NB4 (cell line): ENCODE measurements at regions not wholly inside any gene's neighbourhood (a gene's known extent, or its start where the extent isn't known, plus 50 kb on each side); places are given as distances from the start of the nearest gene placed in this dataset.

Source experiments
- DNase-seq: peaks from one replicate; pipeline ENCODE4 v3.0.0; 2010; ENCODE audit warnings: low read depth
- H3K4me3 ChIP-seq: one replicate; pipeline ENCODE4 v1.5.1; 2011; ENCODE audit warnings: mild to moderate bottlenecking, low read depth, low read length, moderate library complexity
- MYC ChIP-seq: IDR thresholded peaks from 2 replicates; pipeline ENCODE4 v1.6.1; 2011; ENCODE audit warnings: low read depth, low read length
- POLR2A ChIP-seq: IDR thresholded peaks from 2 replicates; pipeline ENCODE4 v1.6.1; 2011; ENCODE audit warnings: mild to moderate bottlenecking; ENCODE audit not compliant: insufficient read length; ENCODE audit errors: extremely low read depth
- TF ChIP-seq, protein P1 (sequence below): IDR thresholded peaks from 2 replicates; pipeline ENCODE4 v1.6.1; 2011; ENCODE audit warnings: low read depth, low read length
- TF ChIP-seq, protein P2 (sequence below): IDR thresholded peaks from one replicate; pipeline ENCODE4 v1.5.1; 2012; ENCODE audit warnings: low read depth, low read length

DNA sequence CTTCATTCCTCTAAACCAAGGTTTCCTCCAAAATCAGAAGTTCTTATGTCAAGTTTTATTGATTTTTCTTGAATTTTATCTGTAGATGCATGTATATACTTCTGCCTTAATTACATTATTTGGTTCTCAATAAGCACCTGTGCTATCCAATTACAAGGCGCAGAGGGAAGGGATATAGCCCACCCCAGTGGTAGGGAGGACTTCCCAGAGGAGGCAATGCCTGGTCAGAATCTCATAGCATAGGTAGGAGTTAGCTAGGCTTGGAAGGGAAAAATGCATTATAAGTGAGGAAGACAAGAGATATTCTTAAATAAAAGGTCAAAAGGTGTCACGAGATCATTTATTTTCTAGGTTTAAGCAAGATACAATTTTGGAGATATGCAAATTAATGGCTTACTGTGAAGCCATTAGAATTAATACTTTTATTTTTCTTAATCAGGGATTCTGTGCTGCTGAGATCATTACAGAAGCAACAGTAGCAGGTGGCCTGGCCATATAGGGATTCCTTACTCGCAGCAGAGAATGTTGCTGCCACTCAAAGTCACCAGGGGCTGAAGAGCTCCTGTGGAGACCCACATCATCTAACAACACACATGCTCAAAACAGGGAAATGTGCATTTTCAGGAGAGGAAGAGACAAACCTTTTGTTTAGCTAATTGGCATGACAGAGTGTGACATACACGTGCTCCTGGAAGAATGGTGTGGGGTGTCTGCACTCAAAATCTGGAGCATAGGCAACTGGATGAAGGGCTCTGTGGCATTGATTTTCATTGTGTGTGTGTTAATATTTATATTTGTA lies 178.3 kb downstream of the ATG4C start:
- H3K4me3 ChIP-seq: no peak overlapping the region
- no peak for DNase-seq
- TF ChIP-seq MYC: no peak
- TF ChIP-seq, protein P1, sequence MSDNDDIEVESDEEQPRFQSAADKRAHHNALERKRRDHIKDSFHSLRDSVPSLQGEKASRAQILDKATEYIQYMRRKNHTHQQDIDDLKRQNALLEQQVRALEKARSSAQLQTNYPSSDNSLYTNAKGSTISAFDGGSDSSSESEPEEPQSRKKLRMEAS: no peak
- no peak for TF ChIP-seq POLR2A
- TF ChIP-seq, protein P2, sequence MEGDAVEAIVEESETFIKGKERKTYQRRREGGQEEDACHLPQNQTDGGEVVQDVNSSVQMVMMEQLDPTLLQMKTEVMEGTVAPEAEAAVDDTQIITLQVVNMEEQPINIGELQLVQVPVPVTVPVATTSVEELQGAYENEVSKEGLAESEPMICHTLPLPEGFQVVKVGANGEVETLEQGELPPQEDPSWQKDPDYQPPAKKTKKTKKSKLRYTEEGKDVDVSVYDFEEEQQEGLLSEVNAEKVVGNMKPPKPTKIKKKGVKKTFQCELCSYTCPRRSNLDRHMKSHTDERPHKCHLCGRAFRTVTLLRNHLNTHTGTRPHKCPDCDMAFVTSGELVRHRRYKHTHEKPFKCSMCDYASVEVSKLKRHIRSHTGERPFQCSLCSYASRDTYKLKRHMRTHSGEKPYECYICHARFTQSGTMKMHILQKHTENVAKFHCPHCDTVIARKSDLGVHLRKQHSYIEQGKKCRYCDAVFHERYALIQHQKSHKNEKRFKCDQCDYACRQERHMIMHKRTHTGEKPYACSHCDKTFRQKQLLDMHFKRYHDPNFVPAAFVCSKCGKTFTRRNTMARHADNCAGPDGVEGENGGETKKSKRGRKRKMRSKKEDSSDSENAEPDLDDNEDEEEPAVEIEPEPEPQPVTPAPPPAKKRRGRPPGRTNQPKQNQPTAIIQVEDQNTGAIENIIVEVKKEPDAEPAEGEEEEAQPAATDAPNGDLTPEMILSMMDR: no peak

DNA sequence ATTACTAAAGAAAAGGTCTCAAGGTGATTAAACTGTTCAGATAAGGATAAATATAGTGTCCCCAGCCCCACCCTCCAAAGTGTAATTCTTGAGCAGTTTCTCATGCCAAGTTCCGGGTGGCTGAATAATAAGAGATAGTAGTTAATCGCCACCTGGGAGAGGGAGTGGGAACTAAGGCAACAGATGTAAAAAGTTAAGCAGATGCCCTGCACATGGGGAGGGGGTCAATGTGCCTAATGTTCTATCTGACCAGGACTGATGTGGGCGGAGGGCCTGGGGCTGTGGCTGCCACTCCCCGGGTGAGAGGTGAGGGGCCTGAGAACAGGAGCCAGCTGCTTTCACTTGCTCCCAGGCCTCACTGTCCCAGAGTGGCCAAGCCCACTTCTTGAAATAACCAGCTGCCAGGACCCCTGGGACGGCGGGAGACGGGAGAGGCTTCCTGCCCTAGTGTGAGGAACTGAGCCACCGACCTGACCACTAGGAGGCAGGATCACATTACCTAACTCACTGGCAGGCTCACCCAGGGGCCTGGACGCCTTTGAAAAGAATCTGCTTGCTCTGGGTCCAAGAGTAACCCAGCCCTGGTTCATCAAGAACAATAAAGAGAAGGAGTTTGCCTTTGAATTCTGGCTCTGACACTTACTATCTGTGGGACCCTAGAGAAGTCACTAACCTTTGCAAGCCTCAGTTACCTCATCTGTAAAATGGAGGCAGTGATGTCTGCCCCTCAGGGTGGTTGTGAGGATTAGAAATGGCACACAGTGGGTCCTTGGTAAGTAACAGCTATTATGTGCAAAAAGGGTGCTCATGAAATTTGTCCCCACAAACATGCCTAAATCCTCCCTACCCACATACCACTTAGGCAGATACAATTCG lies 179.2 kb downstream of the ATG4C start:
- TF ChIP-seq MYC: no peak
- TF ChIP-seq, protein P2: peak; percentile 61

DNA sequence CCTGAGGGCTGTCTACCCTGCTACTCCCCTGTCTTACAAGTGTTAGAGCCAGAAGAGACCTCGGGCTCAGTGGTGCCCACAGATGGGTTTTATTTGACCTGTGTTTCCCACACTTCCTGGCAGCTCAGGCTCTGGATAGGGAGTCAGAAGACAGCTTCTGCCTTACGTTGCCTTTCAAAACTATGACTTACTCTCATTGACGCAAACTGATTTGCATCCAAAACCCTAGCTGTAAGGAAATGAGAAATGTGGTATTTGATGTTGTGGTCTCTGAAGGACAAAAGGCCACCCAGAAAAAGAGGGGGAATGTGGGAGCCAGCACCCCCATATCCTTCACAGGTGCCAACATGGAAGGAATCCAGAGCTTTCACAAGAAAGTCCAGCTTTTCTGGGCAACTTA lies 180.2 kb downstream of the ATG4C start:
- no peak overlapping the region for H3K4me3 ChIP-seq
- TF ChIP-seq POLR2A (no peak), MYC (no peak)
- TF ChIP-seq, protein P2: no peak
- TF ChIP-seq, protein P1: no peak
- no peak for DNase-seq

More for the DNA sequence above, 179.2 kb downstream of the ATG4C start:
- DNase-seq: peak; percentile 56
- H3K4me3 ChIP-seq: no peak overlapping the region

DNA sequence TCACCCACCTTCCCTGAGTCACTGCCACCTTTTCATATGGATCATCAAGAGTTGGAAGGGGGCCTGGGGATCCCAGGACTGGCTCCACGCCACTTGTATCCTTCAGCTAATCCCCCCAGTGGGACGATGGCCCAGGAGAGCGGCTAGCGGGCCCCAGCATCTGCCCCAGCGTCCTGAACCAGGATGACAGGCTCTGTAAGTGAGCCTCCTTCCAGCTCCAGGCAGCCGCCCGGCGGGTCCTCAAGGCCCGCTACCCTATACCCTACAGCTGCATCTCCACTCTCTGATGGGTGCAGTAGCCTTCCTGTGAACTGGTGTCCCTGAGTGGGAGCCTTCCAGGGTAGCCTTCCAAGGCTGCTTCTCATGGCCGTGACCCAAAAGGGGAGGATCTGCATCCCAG lies 183.1 kb downstream of the ATG4C start:
- no peak for DNase-seq
- TF ChIP-seq, protein P2: no peak
- TF ChIP-seq POLR2A (no peak), MYC (no peak)
- TF ChIP-seq, protein P1: no peak
- no peak overlapping the region for H3K4me3 ChIP-seq

DNA sequence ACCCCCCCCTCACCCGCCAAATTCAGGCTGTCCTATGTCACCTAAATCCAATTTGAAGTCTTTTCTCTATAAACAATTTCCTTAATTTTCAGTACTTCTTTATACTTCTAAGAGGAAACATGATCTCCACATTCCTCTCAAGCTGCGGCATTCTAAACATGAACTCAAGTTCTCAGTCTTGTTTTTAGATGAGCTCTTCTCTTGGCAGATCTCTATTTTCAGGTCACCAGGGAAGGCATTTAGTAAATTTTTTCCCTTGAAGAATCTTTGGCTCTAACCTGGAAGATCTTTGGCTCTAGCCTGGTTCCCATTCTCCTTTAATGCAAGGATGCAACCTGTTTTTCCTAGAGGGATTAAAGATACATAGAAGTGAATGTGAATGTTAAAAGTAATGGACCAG lies 193.4 kb downstream of the ATG4C start:
- DNase-seq: no peak
- no peak overlapping the region for H3K4me3 ChIP-seq
- TF ChIP-seq, protein P1: no peak
- no peak for TF ChIP-seq MYC
- TF ChIP-seq, protein P2: no peak
- no peak for TF ChIP-seq POLR2A
